ENCODE measurements at regions not wholly inside any gene's neighbourhood (a gene's known extent, or its start where the extent isn't known, plus 50 kb on each side); places are given as distances from the start of the nearest gene placed in this dataset.
"Not testable (repeated sequence)": the region's sequence is repeated elsewhere in the genome, so short reads cannot be mapped to it uniquely, and the experiment has no call there.

- Histone ChIP-seq H3K36me3 (ENCODE audit: control insufficient read depth, insufficient read depth, low read length) (peaks cover 2% of the 10 kb centered on the region), H3K4me3 (replicated peaks; ENCODE audit: low read depth, low read length) (no peak overlapping the region), H3K27me3 (replicated peaks; ENCODE audit: control insufficient read depth, insufficient read depth, low read length) (no peaks in the 10 kb centered on the region)
- no peak for DNase-seq (ENCODE audit: extremely low read depth, insufficient read length)
- TF ChIP-seq CTCF (IDR thresholded peaks at IDR 0.05; ENCODE audit: insufficient read depth, low read length, poor library complexity, severe bottlenecking) = no peak
Observed at GRCh38 chr7:66564045-66564444, 64.6 kb upstream of the KCTD7 start.

- not testable (repeated sequence) for DNase-seq (ENCODE audit: extremely low read depth, insufficient read length); H3K4me3 ChIP-seq (replicated peaks; ENCODE audit: low read depth, low read length); H3K36me3 ChIP-seq (ENCODE audit: control insufficient read depth, insufficient read depth, low read length); H3K27me3 ChIP-seq (replicated peaks; ENCODE audit: control insufficient read depth, insufficient read depth, low read length)
Observed at GRCh38 chr7:66570179-66570578, 58.5 kb upstream of the KCTD7 start.

GRCh38 chr7:66571568-66571967 lies 57.1 kb upstream of the KCTD7 start:
- H3K27me3 ChIP-seq (replicated peaks; ENCODE audit: control insufficient read depth, insufficient read depth, low read length) = no peaks in the 10 kb centered on the region
- no peak for DNase-seq (ENCODE audit: extremely low read depth, insufficient read length)
- no peak for TF ChIP-seq CTCF (IDR thresholded peaks at IDR 0.05; ENCODE audit: insufficient read depth, low read length, poor library complexity, severe bottlenecking)
- H3K36me3 ChIP-seq (ENCODE audit: control insufficient read depth, insufficient read depth, low read length) = peaks cover 2% of the 10 kb centered on the region
- H3K4me3 ChIP-seq (replicated peaks; ENCODE audit: low read depth, low read length) = no peak overlapping the region

- H3K4me3 ChIP-seq (replicated peaks; ENCODE audit: low read depth, low read length); H3K27me3 ChIP-seq (replicated peaks; ENCODE audit: control insufficient read depth, insufficient read depth, low read length); H3K36me3 ChIP-seq (ENCODE audit: control insufficient read depth, insufficient read depth, low read length); DNase-seq (ENCODE audit: extremely low read depth, insufficient read length): not testable (repeated sequence)
Observed at GRCh38 chr7:66573782-66574495, 54.7 kb upstream of the KCTD7 start.

- H3K27me3 ChIP-seq (replicated peaks; ENCODE audit: control insufficient read depth, insufficient read depth, low read length); DNase-seq (ENCODE audit: extremely low read depth, insufficient read length); H3K4me3 ChIP-seq (replicated peaks; ENCODE audit: low read depth, low read length); H3K36me3 ChIP-seq (ENCODE audit: control insufficient read depth, insufficient read depth, low read length): not testable (repeated sequence)
Observed at GRCh38 chr7:66574768-66575167, 53.9 kb upstream of the KCTD7 start.

- H3K4me3 ChIP-seq (replicated peaks; ENCODE audit: low read depth, low read length) = no peak overlapping the region
- TF ChIP-seq CTCF (IDR thresholded peaks at IDR 0.05; ENCODE audit: insufficient read depth, low read length, poor library complexity, severe bottlenecking) = no peak
- H3K27me3 ChIP-seq (replicated peaks; ENCODE audit: control insufficient read depth, insufficient read depth, low read length) = no peaks in the 10 kb centered on the region
- H3K36me3 ChIP-seq (ENCODE audit: control insufficient read depth, insufficient read depth, low read length) = peaks cover 1% of the 10 kb centered on the region
- no peak for DNase-seq (ENCODE audit: extremely low read depth, insufficient read length)
Observed at GRCh38 chr7:66575398-66575797, 53.3 kb upstream of the KCTD7 start.

GRCh38 chr7:66576646-66577045 lies 52.0 kb upstream of the KCTD7 start:
- Histone ChIP-seq H3K27me3 (replicated peaks; ENCODE audit: control insufficient read depth, insufficient read depth, low read length) (no peaks in the 10 kb centered on the region), H3K36me3 (ENCODE audit: control insufficient read depth, insufficient read depth, low read length) (peaks cover 1% of the 10 kb centered on the region), H3K4me3 (replicated peaks; ENCODE audit: low read depth, low read length) (no peak overlapping the region)
- TF ChIP-seq CTCF (IDR thresholded peaks at IDR 0.05; ENCODE audit: insufficient read depth, low read length, poor library complexity, severe bottlenecking) = no peak
- no peak for DNase-seq (ENCODE audit: extremely low read depth, insufficient read length)

All from GM06990 (cell line).